HEK293 (cell line): ENCODE measurements at regions not wholly inside any gene's neighbourhood (a gene's known extent, or its start where the extent isn't known, plus 50 kb on each side); places are given as distances from the start of the nearest gene placed in this dataset.

ENCODE experiments used
- CTCF ChIA-PET: fragments of 350-600 bp; formaldehyde crosslinking; extraction: SDS; loops from one replicate; lab custom pipeline; 2021; ENCODE audit warnings: antibody characterized with exemption; lab: Yijun Ruan, JAX
- POLR2A ChIA-PET: fragments of 300-600 bp; formaldehyde crosslinking; extraction: SDS; loops from one replicate; lab custom pipeline; 2020; ENCODE audit warnings: antibody characterized with exemption, inconsistent platforms; lab: Yijun Ruan, JAX
- H3K27ac ChIP-seq: fragments of 200-500 bp; sonication (Bioruptor generic); 2 replicates; pipeline ENCODE4 v1.5.1; 2014; ENCODE audit warnings: low read depth, low read length, control low read depth, inconsistent platforms; ENCODE audit errors: extremely low read depth
- H3K36me3 ChIP-seq, 2 experiments: fragments of 200-500 bp in 1 of 2; sonication (Bioruptor generic) in 1 of 2; 1 replicate in 1 of 2; 2 replicates in 1 of 2; pipeline ENCODE4 v1.5.1; 2014 to 2017; ENCODE audit warnings: inconsistent platforms in 2 of 2, low read length in 2 of 2; ENCODE audit not compliant: control insufficient read depth in 2 of 2, insufficient read depth in 1 of 2
- H3K4me1 ChIP-seq: fragments of 200-500 bp; sonication (Bioruptor generic); 2 replicates; pipeline ENCODE4 v1.5.1; 2014; ENCODE audit warnings: mild to moderate bottlenecking, low read length, inconsistent platforms; ENCODE audit not compliant: control insufficient read depth, insufficient read depth
- H3K4me3 ChIP-seq: 2 replicates; pipeline ENCODE4 v1.5.1; 2011; ENCODE audit warnings: low read depth, mild to moderate bottlenecking, control low read depth, low read length, moderate library complexity
- H3K9me3 ChIP-seq: fragments of 200-500 bp; sonication (Bioruptor generic); 2 replicates; pipeline ENCODE4 v1.5.1; 2014; ENCODE audit warnings: low read depth, low read length, inconsistent platforms; ENCODE audit not compliant: control insufficient read depth, insufficient read depth
- EGR2 ChIP-seq: fragments of 450-650 bp; formaldehyde crosslinking; IDR thresholded peaks from 2 replicates; pipeline ENCODE4 v1.5.1; 2016; ENCODE audit warnings: low read depth, missing biosample characterization, missing genetic modification characterization
- FEZF1 ChIP-seq: fragments of 450-650 bp; formaldehyde crosslinking; IDR thresholded peaks from 2 replicates; pipeline ENCODE4 v1.5.1; 2016; ENCODE audit warnings: missing biosample characterization, missing genetic modification characterization
- HOXC10 ChIP-seq: sonication (generic); formaldehyde crosslinking; IDR thresholded peaks from 2 replicates; pipeline ENCODE4 v1.8.1; 2023; ENCODE audit warnings: mild to moderate bottlenecking, missing genetic modification reagents
- MEIS1 ChIP-seq: sonication (generic); formaldehyde crosslinking; IDR thresholded peaks from 2 replicates; pipeline ENCODE4 v1.8.1; 2022; ENCODE audit warnings: missing genetic modification reagents, mild to moderate bottlenecking, borderline replicate concordance
- MYNN ChIP-seq: fragments of 450-650 bp; formaldehyde crosslinking; IDR thresholded peaks from 2 replicates; pipeline ENCODE4 v1.5.1; 2016; ENCODE audit warnings: missing biosample characterization, missing genetic modification characterization, borderline replicate concordance
- WT1 ChIP-seq: fragments of 450-650 bp; formaldehyde crosslinking; IDR thresholded peaks from 2 replicates; pipeline ENCODE4 v1.5.1; 2016; ENCODE audit warnings: missing biosample characterization, missing genetic modification characterization
- ZBTB48 ChIP-seq: fragments of 450-650 bp; formaldehyde crosslinking; IDR thresholded peaks from 2 replicates; pipeline ENCODE4 v1.5.1; 2016; ENCODE audit warnings: missing biosample characterization, missing genetic modification characterization
- ZFP37 ChIP-seq: fragments of 450-650 bp; formaldehyde crosslinking; IDR thresholded peaks from 2 replicates; pipeline ENCODE4 v1.5.1; 2016; ENCODE audit warnings: missing biosample characterization, missing genetic modification characterization
- ZNF133 ChIP-seq: fragments of 450-650 bp; formaldehyde crosslinking; IDR thresholded peaks from 2 replicates; pipeline ENCODE4 v1.5.1; 2016; ENCODE audit warnings: missing biosample characterization, missing genetic modification characterization
- ZNF138 ChIP-seq: fragments of 450-650 bp; formaldehyde crosslinking; IDR thresholded peaks from 2 replicates; pipeline ENCODE4 v1.5.1; 2016; ENCODE audit warnings: missing biosample characterization, missing genetic modification characterization, borderline replicate concordance
- ZNF157 ChIP-seq: fragments of 450-650 bp; formaldehyde crosslinking; IDR thresholded peaks from 2 replicates; pipeline ENCODE4 v1.5.1; 2016; ENCODE audit warnings: missing biosample characterization, missing genetic modification characterization
- ZNF354C ChIP-seq: fragments of 450-650 bp; formaldehyde crosslinking; IDR thresholded peaks from 2 replicates; pipeline ENCODE4 v1.5.1; 2016; ENCODE audit warnings: missing biosample characterization, missing genetic modification characterization, low read depth, borderline replicate concordance
- ZNF391 ChIP-seq: fragments of 450-650 bp; formaldehyde crosslinking; IDR thresholded peaks from 2 replicates; pipeline ENCODE4 v1.5.1; 2016; ENCODE audit warnings: low read depth, missing biosample characterization, missing genetic modification characterization, borderline replicate concordance
- ZNF423 ChIP-seq: fragments of 450-650 bp; formaldehyde crosslinking; IDR thresholded peaks from 2 replicates; pipeline ENCODE4 v1.5.1; 2016; ENCODE audit warnings: missing biosample characterization, missing genetic modification characterization
- ZNF521 ChIP-seq: fragments of 450-650 bp; formaldehyde crosslinking; IDR thresholded peaks from 2 replicates; pipeline ENCODE4 v1.5.1; 2017; ENCODE audit warnings: missing biosample characterization, mild to moderate bottlenecking, missing genetic modification characterization
- ZNF544 ChIP-seq: fragments of 450-650 bp; formaldehyde crosslinking; IDR thresholded peaks from 2 replicates; pipeline ENCODE4 v1.5.0; 2017; ENCODE audit warnings: missing biosample characterization, missing genetic modification characterization
- ZNF558 ChIP-seq: fragments of 450-650 bp; formaldehyde crosslinking; IDR thresholded peaks from 2 replicates; pipeline ENCODE4 v1.5.1; 2016; ENCODE audit warnings: missing biosample characterization, missing genetic modification characterization
- ZNF571 ChIP-seq: fragments of 450-650 bp; formaldehyde crosslinking; IDR thresholded peaks from 2 replicates; pipeline ENCODE4 v1.5.0; 2017; ENCODE audit warnings: missing biosample characterization, missing genetic modification characterization
- ZNF610 ChIP-seq: fragments of 450-650 bp; formaldehyde crosslinking; IDR thresholded peaks from 2 replicates; pipeline ENCODE4 v1.5.1; 2016; ENCODE audit warnings: missing biosample characterization, missing genetic modification characterization, borderline replicate concordance
- ZNF629 ChIP-seq: fragments of 450-650 bp; formaldehyde crosslinking; IDR thresholded peaks from 2 replicates; pipeline ENCODE4 v1.5.1; 2017; ENCODE audit warnings: missing biosample characterization, missing genetic modification characterization
- ZNF658 ChIP-seq: fragments of 450-650 bp; formaldehyde crosslinking; IDR thresholded peaks from 2 replicates; pipeline ENCODE4; 2016; ENCODE audit warnings: missing biosample characterization, missing genetic modification characterization
- ZNF701 ChIP-seq: fragments of 450-650 bp; formaldehyde crosslinking; IDR thresholded peaks from 2 replicates; pipeline ENCODE4 v1.5.1; 2016; ENCODE audit warnings: missing biosample characterization, missing genetic modification characterization
- ZNF76 ChIP-seq: fragments of 450-650 bp; formaldehyde crosslinking; IDR thresholded peaks from 2 replicates; pipeline ENCODE4; 2016; ENCODE audit warnings: low read depth, missing biosample characterization, missing genetic modification characterization, borderline replicate concordance
- ZNF785 ChIP-seq: fragments of 450-650 bp; formaldehyde crosslinking; IDR thresholded peaks from 2 replicates; pipeline ENCODE4 v1.5.1; 2016; ENCODE audit warnings: missing biosample characterization, missing genetic modification characterization
- ZSCAN16 ChIP-seq: fragments of 450-650 bp; formaldehyde crosslinking; IDR thresholded peaks from 2 replicates; pipeline ENCODE4 v1.5.1; 2016; ENCODE audit warnings: missing biosample characterization, missing genetic modification characterization
- TF ChIP-seq, protein P1 (sequence below): fragments of 450-650 bp; formaldehyde crosslinking; IDR thresholded peaks from 2 replicates; pipeline ENCODE4 v1.5.1; 2017; ENCODE audit warnings: missing biosample characterization, missing genetic modification characterization
- TF ChIP-seq, protein P2 (sequence below): fragments of 450-650 bp; formaldehyde crosslinking; IDR thresholded peaks from 2 replicates; pipeline ENCODE4 v1.5.1; 2016; ENCODE audit warnings: missing biosample characterization, missing genetic modification characterization, low read depth
- TF ChIP-seq, protein P3 (sequence below): fragments of 450-650 bp; formaldehyde crosslinking; IDR thresholded peaks from 2 replicates; pipeline ENCODE4 v1.5.1; 2016; ENCODE audit warnings: missing biosample characterization, missing genetic modification characterization

DNA sequence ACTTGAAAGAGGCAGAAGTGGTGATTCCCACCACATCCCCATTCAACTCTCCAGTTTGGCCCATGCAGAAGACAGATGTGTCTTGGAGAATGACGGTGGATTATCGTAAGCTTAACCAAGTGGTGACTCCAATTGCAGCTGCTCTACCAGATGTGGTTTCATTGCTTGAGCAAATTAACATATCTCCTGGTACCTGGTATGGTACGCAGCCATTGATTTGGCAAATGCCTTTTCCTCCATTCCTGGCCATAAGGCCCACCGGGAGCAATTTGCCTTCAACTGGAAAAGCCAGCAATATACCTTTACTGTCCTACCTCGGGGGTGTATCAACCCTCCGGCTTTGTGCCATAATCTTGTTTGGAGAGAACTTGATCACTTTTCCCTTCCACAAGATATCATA, 411.5 kb upstream of the SMIM21 start:
- Histone ChIP-seq H3K36me3 (no peaks in the 10 kb centered on the region), H3K27ac (no peak overlapping the region), H3K4me3 (no peak overlapping the region), H3K4me1 (no peaks in the 10 kb centered on the region), H3K9me3 (no peaks in the 10 kb centered on the region)
- ChIA-PET POLR2A (no interaction called here), CTCF (no interaction called here)
- TF ChIP-seq ZNF157 (tag by site-specific recombination) = no peak
- no peak for TF ChIP-seq ZNF76 (tag by site-specific recombination)
- TF ChIP-seq ZNF610 = no peak
- TF ChIP-seq, protein P1, sequence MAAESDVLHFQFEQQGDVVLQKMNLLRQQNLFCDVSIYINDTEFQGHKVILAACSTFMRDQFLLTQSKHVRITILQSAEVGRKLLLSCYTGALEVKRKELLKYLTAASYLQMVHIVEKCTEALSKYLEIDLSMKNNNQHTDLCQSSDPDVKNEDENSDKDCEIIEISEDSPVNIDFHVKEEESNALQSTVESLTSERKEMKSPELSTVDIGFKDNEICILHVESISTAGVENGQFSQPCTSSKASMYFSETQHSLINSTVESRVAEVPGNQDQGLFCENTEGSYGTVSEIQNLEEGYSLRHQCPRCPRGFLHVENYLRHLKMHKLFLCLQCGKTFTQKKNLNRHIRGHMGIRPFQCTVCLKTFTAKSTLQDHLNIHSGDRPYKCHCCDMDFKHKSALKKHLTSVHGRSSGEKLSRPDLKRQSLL (tag by site-specific recombination) = no peak
- TF ChIP-seq ZNF558 (tag by site-specific recombination) = no peak
- TF ChIP-seq ZNF701 (tag by site-specific recombination) = no peak
- TF ChIP-seq ZNF658 (tag by site-specific recombination) = no peak
- TF ChIP-seq, protein P2, sequence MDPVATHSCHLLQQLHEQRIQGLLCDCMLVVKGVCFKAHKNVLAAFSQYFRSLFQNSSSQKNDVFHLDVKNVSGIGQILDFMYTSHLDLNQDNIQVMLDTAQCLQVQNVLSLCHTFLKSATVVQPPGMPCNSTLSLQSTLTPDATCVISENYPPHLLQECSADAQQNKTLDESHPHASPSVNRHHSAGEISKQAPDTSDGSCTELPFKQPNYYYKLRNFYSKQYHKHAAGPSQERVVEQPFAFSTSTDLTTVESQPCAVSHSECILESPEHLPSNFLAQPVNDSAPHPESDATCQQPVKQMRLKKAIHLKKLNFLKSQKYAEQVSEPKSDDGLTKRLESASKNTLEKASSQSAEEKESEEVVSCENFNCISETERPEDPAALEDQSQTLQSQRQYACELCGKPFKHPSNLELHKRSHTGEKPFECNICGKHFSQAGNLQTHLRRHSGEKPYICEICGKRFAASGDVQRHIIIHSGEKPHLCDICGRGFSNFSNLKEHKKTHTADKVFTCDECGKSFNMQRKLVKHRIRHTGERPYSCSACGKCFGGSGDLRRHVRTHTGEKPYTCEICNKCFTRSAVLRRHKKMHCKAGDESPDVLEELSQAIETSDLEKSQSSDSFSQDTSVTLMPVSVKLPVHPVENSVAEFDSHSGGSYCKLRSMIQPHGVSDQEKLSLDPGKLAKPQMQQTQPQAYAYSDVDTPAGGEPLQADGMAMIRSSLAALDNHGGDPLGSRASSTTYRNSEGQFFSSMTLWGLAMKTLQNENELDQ (tag by site-specific recombination) = no peak
- TF ChIP-seq HOXC10 = no peak

DNA sequence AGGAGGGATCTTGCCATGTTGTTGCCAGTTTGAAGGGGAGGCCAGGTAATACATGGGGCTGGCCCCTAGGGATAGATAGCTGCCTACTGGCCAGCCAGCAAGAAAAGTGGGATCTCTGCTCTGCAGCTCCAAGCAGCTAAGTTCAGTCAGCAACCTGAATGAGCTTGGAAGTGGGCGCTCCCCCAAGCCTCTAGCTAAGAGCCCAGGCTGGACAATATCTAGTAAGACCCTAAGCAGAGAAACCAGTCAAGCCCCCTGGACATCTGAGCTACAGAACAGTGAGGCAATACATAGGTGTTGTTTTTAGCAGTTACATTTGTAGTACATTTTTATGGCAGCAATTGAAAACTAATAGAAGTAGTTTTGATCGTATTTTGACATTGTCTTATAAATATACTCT, 409.8 kb upstream of the SMIM21 start:
- H3K9me3 ChIP-seq = no peaks in the 10 kb centered on the region
- no peaks in the 10 kb centered on the region for H3K4me1 ChIP-seq
- no peak for TF ChIP-seq ZFP37 (tag by site-specific recombination)
- TF ChIP-seq FEZF1 (tag by site-specific recombination) = no peak
- TF ChIP-seq ZSCAN16 = no peak
- no peak for TF ChIP-seq MYNN (tag by site-specific recombination)
- TF ChIP-seq, protein P3, sequence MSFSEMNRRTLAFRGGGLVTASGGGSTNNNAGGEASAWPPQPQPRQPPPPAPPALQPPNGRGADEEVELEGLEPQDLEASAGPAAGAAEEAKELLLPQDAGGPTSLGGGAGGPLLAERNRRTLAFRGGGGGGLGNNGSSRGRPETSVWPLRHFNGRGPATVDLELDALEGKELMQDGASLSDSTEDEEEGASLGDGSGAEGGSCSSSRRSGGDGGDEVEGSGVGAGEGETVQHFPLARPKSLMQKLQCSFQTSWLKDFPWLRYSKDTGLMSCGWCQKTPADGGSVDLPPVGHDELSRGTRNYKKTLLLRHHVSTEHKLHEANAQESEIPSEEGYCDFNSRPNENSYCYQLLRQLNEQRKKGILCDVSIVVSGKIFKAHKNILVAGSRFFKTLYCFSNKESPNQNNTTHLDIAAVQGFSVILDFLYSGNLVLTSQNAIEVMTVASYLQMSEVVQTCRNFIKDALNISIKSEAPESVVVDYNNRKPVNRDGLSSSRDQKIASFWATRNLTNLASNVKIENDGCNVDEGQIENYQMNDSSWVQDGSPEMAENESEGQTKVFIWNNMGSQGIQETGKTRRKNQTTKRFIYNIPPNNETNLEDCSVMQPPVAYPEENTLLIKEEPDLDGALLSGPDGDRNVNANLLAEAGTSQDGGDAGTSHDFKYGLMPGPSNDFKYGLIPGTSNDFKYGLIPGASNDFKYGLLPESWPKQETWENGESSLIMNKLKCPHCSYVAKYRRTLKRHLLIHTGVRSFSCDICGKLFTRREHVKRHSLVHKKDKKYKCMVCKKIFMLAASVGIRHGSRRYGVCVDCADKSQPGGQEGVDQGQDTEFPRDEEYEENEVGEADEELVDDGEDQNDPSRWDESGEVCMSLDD (tag by site-specific recombination) = no peak
- no peak for TF ChIP-seq ZNF423 (tag by site-specific recombination)
- no peak for TF ChIP-seq MEIS1 (CRISPR knock-in tag)
- TF ChIP-seq WT1 (tag by site-specific recombination) = no peak
- TF ChIP-seq EGR2 (tag by site-specific recombination) = no peak
- TF ChIP-seq ZNF785 (tag by site-specific recombination) = no peak
- no peak for TF ChIP-seq ZNF571
- TF ChIP-seq ZNF521 (tag by site-specific recombination) = no peak
- TF ChIP-seq, protein P1 (tag by site-specific recombination) = no peak
- TF ChIP-seq ZNF354C (tag by site-specific recombination) = no peak
- no peak for TF ChIP-seq ZNF391
- no peak for TF ChIP-seq ZBTB48
- no peak for TF ChIP-seq ZNF133 (tag by site-specific recombination)
- TF ChIP-seq ZNF629 (tag by site-specific recombination) = no peak
- TF ChIP-seq ZNF138 (tag by site-specific recombination) = no peak
- no peak for TF ChIP-seq ZNF544
- H3K36me3 ChIP-seq = no peaks in the 10 kb centered on the region
- ChIA-PET POLR2A (no interaction called here), CTCF (no interaction called here)
- H3K27ac ChIP-seq = no peak overlapping the region
- no peak overlapping the region for H3K4me3 ChIP-seq
